GM23338 (cell line): ENCODE measurements at regions not wholly inside any gene's neighbourhood (a gene's known extent, or its start where the extent isn't known, plus 50 kb on each side); places are given as distances from the start of the nearest gene placed in this dataset.

Experiments
- CREB1 ChIP-seq: fragments of 250-450 bp; sonication (Bioruptor Pico); IDR thresholded peaks from 2 replicates; pipeline ENCODE4 v1.5.0; 2020; ENCODE audit warnings: low read depth, mild to moderate bottlenecking, moderate library complexity
- EZH2 ChIP-seq: fragments of 200-600 bp; sonication (generic); IDR thresholded peaks from one replicate; pipeline ENCODE4 v1.8.0; 2017; ENCODE audit warnings: antibody characterized with exemption, mild to moderate bottlenecking, low read depth; ENCODE audit not compliant: unreplicated experiment
- EZH2phosphoT487 ChIP-seq: fragments of 200-600 bp; sonication (generic); IDR thresholded peaks from one replicate; pipeline ENCODE4 v1.8.1; 2018; ENCODE audit warnings: antibody characterized with exemption; ENCODE audit not compliant: unreplicated experiment
- JUNB ChIP-seq: IDR thresholded peaks from one replicate; pipeline ENCODE4 v1.6.1; 2016; ENCODE audit warnings: antibody characterized with exemption; ENCODE audit not compliant: unreplicated experiment
- NANOG ChIP-seq: IDR thresholded peaks from 2 replicates; pipeline ENCODE4 v1.6.1; 2016; ENCODE audit warnings: antibody characterized with exemption, borderline replicate concordance
- POLR2AphosphoS5 ChIP-seq: IDR thresholded peaks from 2 replicates; pipeline ENCODE4 v1.6.1; 2016; ENCODE audit warnings: antibody characterized with exemption, low read depth
- ZNF331 ChIP-seq: fragments of 250-450 bp; sonication (Bioruptor Pico); IDR thresholded peaks from 2 replicates; pipeline ENCODE4 v1.5.0; 2020; ENCODE audit warnings: low read depth, mild to moderate bottlenecking, moderate library complexity
- TF ChIP-seq, protein P1 (sequence below), 2 experiments: fragments of 200-600 bp in 1 of 2; sonication (generic) in 1 of 2; conservative IDR thresholded peaks; 2 replicates each; pipeline versions ENCODE4 v1.5.1 to v1.6.1; 2016 to 2017; ENCODE audit warnings: antibody characterized with exemption in 2 of 2, low read depth in 2 of 2, mild to moderate bottlenecking in 2 of 2, moderate library complexity in 1 of 2
- TF ChIP-seq, protein P2 (sequence below): IDR thresholded peaks from one replicate; pipeline ENCODE4 v1.6.1; 2018; ENCODE audit warnings: antibody characterized with exemption; ENCODE audit not compliant: unreplicated experiment

DNA sequence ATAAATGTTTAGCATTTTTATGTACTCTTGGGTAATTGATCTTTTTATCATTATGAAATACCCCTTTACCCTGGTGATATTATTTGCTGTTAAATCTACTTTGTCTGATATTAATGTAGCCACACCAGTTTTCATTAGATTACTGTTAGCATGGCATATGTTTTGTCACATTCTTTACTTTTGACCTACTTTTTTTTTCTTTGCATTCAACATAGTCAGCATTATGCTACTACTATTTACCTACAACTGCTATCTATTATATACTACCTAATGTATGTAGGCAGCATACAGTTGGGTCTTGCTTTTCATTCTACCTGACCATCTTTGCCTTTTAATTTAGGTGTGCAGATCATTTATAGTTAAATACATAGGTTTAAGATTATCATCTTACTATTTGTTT, 1429.6 kb upstream of the ALCAM start:
- TF ChIP-seq, protein P1, sequence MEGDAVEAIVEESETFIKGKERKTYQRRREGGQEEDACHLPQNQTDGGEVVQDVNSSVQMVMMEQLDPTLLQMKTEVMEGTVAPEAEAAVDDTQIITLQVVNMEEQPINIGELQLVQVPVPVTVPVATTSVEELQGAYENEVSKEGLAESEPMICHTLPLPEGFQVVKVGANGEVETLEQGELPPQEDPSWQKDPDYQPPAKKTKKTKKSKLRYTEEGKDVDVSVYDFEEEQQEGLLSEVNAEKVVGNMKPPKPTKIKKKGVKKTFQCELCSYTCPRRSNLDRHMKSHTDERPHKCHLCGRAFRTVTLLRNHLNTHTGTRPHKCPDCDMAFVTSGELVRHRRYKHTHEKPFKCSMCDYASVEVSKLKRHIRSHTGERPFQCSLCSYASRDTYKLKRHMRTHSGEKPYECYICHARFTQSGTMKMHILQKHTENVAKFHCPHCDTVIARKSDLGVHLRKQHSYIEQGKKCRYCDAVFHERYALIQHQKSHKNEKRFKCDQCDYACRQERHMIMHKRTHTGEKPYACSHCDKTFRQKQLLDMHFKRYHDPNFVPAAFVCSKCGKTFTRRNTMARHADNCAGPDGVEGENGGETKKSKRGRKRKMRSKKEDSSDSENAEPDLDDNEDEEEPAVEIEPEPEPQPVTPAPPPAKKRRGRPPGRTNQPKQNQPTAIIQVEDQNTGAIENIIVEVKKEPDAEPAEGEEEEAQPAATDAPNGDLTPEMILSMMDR (conservative IDR thresholded peaks at IDR 0.05; ENCODE audit: low read depth in 2 of 2): no peak
- TF ChIP-seq EZH2 (no peak), POLR2AphosphoS5 (no peak), ZNF331 (CRISPR knock-in tag) (no peak), EZH2phosphoT487 (no peak), CREB1 (CRISPR knock-in tag) (no peak), JUNB (no peak), NANOG (no peak)
- TF ChIP-seq, protein P2, sequence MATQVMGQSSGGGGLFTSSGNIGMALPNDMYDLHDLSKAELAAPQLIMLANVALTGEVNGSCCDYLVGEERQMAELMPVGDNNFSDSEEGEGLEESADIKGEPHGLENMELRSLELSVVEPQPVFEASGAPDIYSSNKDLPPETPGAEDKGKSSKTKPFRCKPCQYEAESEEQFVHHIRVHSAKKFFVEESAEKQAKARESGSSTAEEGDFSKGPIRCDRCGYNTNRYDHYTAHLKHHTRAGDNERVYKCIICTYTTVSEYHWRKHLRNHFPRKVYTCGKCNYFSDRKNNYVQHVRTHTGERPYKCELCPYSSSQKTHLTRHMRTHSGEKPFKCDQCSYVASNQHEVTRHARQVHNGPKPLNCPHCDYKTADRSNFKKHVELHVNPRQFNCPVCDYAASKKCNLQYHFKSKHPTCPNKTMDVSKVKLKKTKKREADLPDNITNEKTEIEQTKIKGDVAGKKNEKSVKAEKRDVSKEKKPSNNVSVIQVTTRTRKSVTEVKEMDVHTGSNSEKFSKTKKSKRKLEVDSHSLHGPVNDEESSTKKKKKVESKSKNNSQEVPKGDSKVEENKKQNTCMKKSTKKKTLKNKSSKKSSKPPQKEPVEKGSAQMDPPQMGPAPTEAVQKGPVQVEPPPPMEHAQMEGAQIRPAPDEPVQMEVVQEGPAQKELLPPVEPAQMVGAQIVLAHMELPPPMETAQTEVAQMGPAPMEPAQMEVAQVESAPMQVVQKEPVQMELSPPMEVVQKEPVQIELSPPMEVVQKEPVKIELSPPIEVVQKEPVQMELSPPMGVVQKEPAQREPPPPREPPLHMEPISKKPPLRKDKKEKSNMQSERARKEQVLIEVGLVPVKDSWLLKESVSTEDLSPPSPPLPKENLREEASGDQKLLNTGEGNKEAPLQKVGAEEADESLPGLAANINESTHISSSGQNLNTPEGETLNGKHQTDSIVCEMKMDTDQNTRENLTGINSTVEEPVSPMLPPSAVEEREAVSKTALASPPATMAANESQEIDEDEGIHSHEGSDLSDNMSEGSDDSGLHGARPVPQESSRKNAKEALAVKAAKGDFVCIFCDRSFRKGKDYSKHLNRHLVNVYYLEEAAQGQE: no peak
